Gastrocnemius medialis (tissue), 4 donors: ENCODE measurements at regions not wholly inside any gene's neighbourhood (a gene's known extent, or its start where the extent isn't known, plus 50 kb on each side); places are given as distances from the start of the nearest gene placed in this dataset.

Experiments
- ATAC-seq, 2 donors: fragments of 150-250 bp; one replicate each; pipeline ENCODE4 v1.9.1; 2016
- DNase-seq, 2 donors: peaks; one replicate each; pipeline ENCODE4 v3.0.0-alpha.2; 2019
- H3K27ac ChIP-seq, 4 donors: fragments of 200-600 bp; sonication (generic); 1 replicate in 1 of 4; 2 replicates in 3 of 4; pipeline ENCODE4 v1.5.1; 2016 to 2018; ENCODE audit warnings: mild to moderate bottlenecking in 2 of 4, moderate library complexity in 1 of 4
- H3K27me3 ChIP-seq, 3 donors: fragments of 200-600 bp; sonication (generic) in 2 of 3; 1 replicate in 1 of 3; 2 replicates in 2 of 3; pipeline versions ENCODE4 v1.5.1 to v1.6.0; 2016 to 2019; ENCODE audit warnings: mild to moderate bottlenecking in 1 of 3, moderate library complexity in 1 of 3
- H3K36me3 ChIP-seq, 2 donors: fragments of 200-600 bp; sonication (generic) in 1 of 2; one replicate each; pipeline ENCODE4 v1.5.1; 2017 to 2018
- H3K4me1 ChIP-seq, 2 donors: fragments of 200-600 bp; sonication (generic) in 1 of 2; one replicate each; pipeline ENCODE4 v1.5.1; 2016 to 2017; ENCODE audit warnings: mild to moderate bottlenecking in 2 of 2
- H3K4me3 ChIP-seq, 4 donors: fragments of 200-600 bp; sonication (generic) in 3 of 4; 1 replicate in 1 of 4; 2 replicates in 3 of 4; pipeline ENCODE4 v1.5.1; 2016 to 2019; ENCODE audit warnings: mild to moderate bottlenecking in 2 of 4
- H3K9me3 ChIP-seq, 3 donors: fragments of 200-600 bp; sonication (generic) in 2 of 3; 1 replicate in 1 of 3; 2 replicates in 2 of 3; pipeline ENCODE4 v1.5.1; 2016 to 2019
- CTCF ChIP-seq, 5 experiments: fragments of 450-650 bp in 3 of 5; fragments of 200-600 bp in 2 of 5; sonication (generic) in 2 of 5; IDR thresholded peaks in 4 of 5; conservative IDR thresholded peaks in 1 of 5; 1 replicate in 4 of 5; 2 replicates in 1 of 5; pipeline ENCODE4 v1.5.1; 2016 to 2019; ENCODE audit warnings: antibody characterized with exemption in 5 of 5, mild to moderate bottlenecking in 3 of 5, moderate library complexity in 3 of 5
- POLR2A ChIP-seq, 2 donors: fragments of 450-650 bp; IDR thresholded peaks; one replicate each; pipeline ENCODE4 v1.6.1; 2017; ENCODE audit warnings: antibody characterized with exemption in 2 of 2, mild to moderate bottlenecking in 2 of 2, moderate library complexity in 2 of 2
- in situ Hi-C, 4 donors: fragments of 200-750 bp; cut with MboI; loops; one replicate each; pipeline versions ENCODE4 v1.15.0 to v1.8.0; 2017; ENCODE audit warnings: low sequenced_read_pairs in 4 of 4
- intact Hi-C: fragments of 100-400 bp; cut with DNase I; formaldehyde crosslinking; loops from one replicate; pipeline ENCODE4 v1.15.1; 2023; ENCODE audit warnings: low total_unique reads

- H3K36me3 ChIP-seq: no peaks in the 10 kb centered on the region
- H3K4me3 ChIP-seq: no peak overlapping the region
- no peaks in the 10 kb centered on the region for H3K4me1 ChIP-seq
- H3K27ac ChIP-seq: no peak overlapping the region
- no peaks in the 10 kb centered on the region for H3K9me3 ChIP-seq
- ATAC-seq (no peak), DNase-seq (no peak)
- in situ Hi-C loops: no loop called here
- intact Hi-C loops: no loop called here
- no peak for TF ChIP-seq POLR2A (IDR thresholded peaks at IDR 0.05)
- no peak for TF ChIP-seq CTCF (IDR thresholded peaks at IDR 0.05 in 4 of 5, conservative IDR thresholded peaks at IDR 0.05 in 1 of 5)
- no peaks in the 10 kb centered on the region for H3K27me3 ChIP-seq
Observed at GRCh38 chr6:118761645-118762044, 110.3 kb upstream of the CEP85L start.

- no peaks in the 10 kb centered on the region for H3K27me3 ChIP-seq
- H3K9me3 ChIP-seq: no peaks in the 10 kb centered on the region
- no peak for DNase-seq
- H3K36me3 ChIP-seq: no peaks in the 10 kb centered on the region
- intact Hi-C loops (no loop called here), in situ Hi-C loops (no loop called here)
- ATAC-seq: no peak
- H3K27ac ChIP-seq: no peak overlapping the region
- H3K4me3 ChIP-seq: no peak overlapping the region
- H3K4me1 ChIP-seq: no peaks in the 10 kb centered on the region
- TF ChIP-seq CTCF (IDR thresholded peaks at IDR 0.05 in 4 of 5, conservative IDR thresholded peaks at IDR 0.05 in 1 of 5) (no peak), POLR2A (IDR thresholded peaks at IDR 0.05) (no peak)
Observed at GRCh38 chr6:118758946-118759345, 107.6 kb upstream of the CEP85L start.

GRCh38 chr6:118755941-118756646 lies 104.7 kb upstream of the CEP85L start:
- ATAC-seq: no peak
- intact Hi-C loops: no loop called here
- Histone ChIP-seq H3K36me3 (no peaks in the 10 kb centered on the region), H3K4me1 (no peaks in the 10 kb centered on the region), H3K27ac (no peak overlapping the region), H3K4me3 (no peak overlapping the region), H3K9me3 (no peaks in the 10 kb centered on the region), H3K27me3 (no peaks in the 10 kb centered on the region)
- in situ Hi-C loops: no loop called here
- TF ChIP-seq POLR2A (IDR thresholded peaks at IDR 0.05) (no peak), CTCF (IDR thresholded peaks at IDR 0.05 in 4 of 5, conservative IDR thresholded peaks at IDR 0.05 in 1 of 5) (no peak)
- DNase-seq: no peak

GRCh38 chr6:118752803-118753202 lies 101.4 kb upstream of the CEP85L start:
- Histone ChIP-seq H3K9me3 (no peaks in the 10 kb centered on the region), H3K27me3 (no peaks in the 10 kb centered on the region), H3K4me3 (no peak overlapping the region), H3K36me3 (no peaks in the 10 kb centered on the region), H3K27ac (no peak overlapping the region), H3K4me1 (peaks cover 13 to 18% of the 10 kb centered on the region in 2 donors)
- DNase-seq (no peak), ATAC-seq (no peak)
- in situ Hi-C loops (no loop called here), intact Hi-C loops (no loop called here)
- TF ChIP-seq CTCF (IDR thresholded peaks at IDR 0.05 in 4 of 5, conservative IDR thresholded peaks at IDR 0.05 in 1 of 5) (no peak), POLR2A (IDR thresholded peaks at IDR 0.05) (no peak)

- intact Hi-C loops: no loop called here
- Histone ChIP-seq H3K9me3 (no peaks in the 10 kb centered on the region), H3K27ac (no peak overlapping the region), H3K36me3 (no peaks in the 10 kb centered on the region), H3K4me1 (peaks cover 17 to 30% of the 10 kb centered on the region in 2 donors), H3K27me3 (no peaks in the 10 kb centered on the region), H3K4me3 (no peak overlapping the region)
- DNase-seq: no peak
- no peak for ATAC-seq
- TF ChIP-seq CTCF (IDR thresholded peaks at IDR 0.05 in 4 of 5, conservative IDR thresholded peaks at IDR 0.05 in 1 of 5) (no peak), POLR2A (IDR thresholded peaks at IDR 0.05) (no peak)
- in situ Hi-C loops: no loop called here
Observed at GRCh38 chr6:118751072-118751471, 99.7 kb upstream of the CEP85L start.
